A673 (cell line): ENCODE measurements at regions not wholly inside any gene's neighbourhood (a gene's known extent, or its start where the extent isn't known, plus 50 kb on each side); places are given as distances from the start of the nearest gene placed in this dataset.
"Not testable (repeated sequence)": the region's sequence is repeated elsewhere in the genome, so short reads cannot be mapped to it uniquely, and the experiment has no call there.

Source experiments
- EZH2 ChIP-seq: fragments of 200-600 bp; sonication (generic); IDR thresholded peaks from 2 replicates; pipeline ENCODE4 v1.6.1; 2017; ENCODE audit warnings: borderline replicate concordance, low read depth, mild to moderate bottlenecking, mixed read lengths, antibody characterized with exemption, low read length; ENCODE audit not compliant: poor library complexity, severe bottlenecking
- TF ChIP-seq, protein P1 (sequence below): fragments of 300-800, 200-600 bp; sonication (generic); conservative IDR thresholded peaks from 2 replicates; pipeline ENCODE4 v1.5.1; 2017; ENCODE audit warnings: low read depth, mild to moderate bottlenecking, antibody characterized with exemption, low read length, moderate library complexity, mixed read lengths

DNA sequence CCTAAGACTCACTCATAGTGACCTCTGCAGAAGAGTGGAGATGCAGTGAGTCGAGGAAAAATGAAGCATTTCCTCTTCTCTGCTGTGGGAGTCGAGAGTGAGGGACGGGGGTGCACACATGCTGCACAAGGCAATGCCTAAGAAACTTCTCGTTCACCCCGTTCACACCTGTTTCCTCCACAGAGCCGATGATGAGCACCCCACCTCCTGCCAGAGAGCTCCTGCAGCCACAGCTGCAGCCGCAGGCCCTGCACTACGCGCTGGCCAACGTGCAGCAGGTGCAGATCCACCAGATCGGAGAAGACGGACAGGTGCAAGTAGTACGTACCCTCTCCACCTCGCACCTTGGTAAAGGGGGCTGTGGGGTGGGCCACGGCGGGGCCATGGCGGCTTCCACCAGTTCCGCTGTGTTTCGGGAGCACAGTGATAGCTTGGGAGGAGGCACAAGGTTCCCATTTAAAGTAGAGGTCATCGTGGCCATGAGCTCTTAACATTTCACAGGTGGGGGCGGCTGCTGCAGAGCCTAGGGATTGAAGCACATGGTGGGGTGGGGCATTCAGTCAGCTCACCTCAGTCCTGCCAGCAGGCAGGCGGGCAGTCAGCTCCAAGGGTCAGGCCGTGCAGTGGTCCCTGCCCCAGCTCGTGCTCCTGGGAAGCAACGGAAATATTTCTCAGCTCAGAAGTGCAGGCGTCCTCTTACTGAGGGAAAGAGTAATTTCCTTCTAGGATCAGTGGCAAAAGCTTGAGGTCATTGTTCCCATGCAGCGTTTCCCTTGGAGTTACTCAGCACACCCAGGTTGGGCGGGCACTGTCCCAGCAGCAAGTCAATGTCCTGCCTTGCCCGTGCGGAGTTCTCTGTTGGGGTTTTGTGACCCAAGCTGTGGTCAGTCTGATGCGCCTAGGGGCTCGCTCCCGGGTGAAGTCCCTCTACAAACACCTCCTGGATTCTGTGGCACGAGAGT lies 80.1 kb downstream of the NPIPB11 start:
- TF ChIP-seq, protein P1, sequence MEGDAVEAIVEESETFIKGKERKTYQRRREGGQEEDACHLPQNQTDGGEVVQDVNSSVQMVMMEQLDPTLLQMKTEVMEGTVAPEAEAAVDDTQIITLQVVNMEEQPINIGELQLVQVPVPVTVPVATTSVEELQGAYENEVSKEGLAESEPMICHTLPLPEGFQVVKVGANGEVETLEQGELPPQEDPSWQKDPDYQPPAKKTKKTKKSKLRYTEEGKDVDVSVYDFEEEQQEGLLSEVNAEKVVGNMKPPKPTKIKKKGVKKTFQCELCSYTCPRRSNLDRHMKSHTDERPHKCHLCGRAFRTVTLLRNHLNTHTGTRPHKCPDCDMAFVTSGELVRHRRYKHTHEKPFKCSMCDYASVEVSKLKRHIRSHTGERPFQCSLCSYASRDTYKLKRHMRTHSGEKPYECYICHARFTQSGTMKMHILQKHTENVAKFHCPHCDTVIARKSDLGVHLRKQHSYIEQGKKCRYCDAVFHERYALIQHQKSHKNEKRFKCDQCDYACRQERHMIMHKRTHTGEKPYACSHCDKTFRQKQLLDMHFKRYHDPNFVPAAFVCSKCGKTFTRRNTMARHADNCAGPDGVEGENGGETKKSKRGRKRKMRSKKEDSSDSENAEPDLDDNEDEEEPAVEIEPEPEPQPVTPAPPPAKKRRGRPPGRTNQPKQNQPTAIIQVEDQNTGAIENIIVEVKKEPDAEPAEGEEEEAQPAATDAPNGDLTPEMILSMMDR: not testable (repeated sequence)
- TF ChIP-seq EZH2: not testable (repeated sequence)
